Body of pancreas (tissue), 4 donors: ENCODE measurements at regions not wholly inside any gene's neighbourhood (a gene's known extent, or its start where the extent isn't known, plus 50 kb on each side); places are given as distances from the start of the nearest gene placed in this dataset.

Source experiments
- POLR2A ChIP-seq, 3 donors: fragments of 450-650 bp; IDR thresholded peaks; one replicate each; pipeline ENCODE4 v1.6.1; 2016; ENCODE audit warnings: antibody characterized with exemption in 3 of 3, mild to moderate bottlenecking in 2 of 3
- TF ChIP-seq, protein P1 (sequence below), 7 experiments: fragments of 450-650 bp in 4 of 7; fragments of 200-600 bp in 3 of 7; sonication (generic) in 3 of 7; IDR thresholded peaks; one replicate each; pipeline ENCODE4 v1.5.1; 2016 to 2019; ENCODE audit warnings: antibody characterized with exemption in 7 of 7

GRCh38 chr10:109275960-109276359 is 647.4 kb downstream of the XPNPEP1 start:
- TF ChIP-seq, protein P1, sequence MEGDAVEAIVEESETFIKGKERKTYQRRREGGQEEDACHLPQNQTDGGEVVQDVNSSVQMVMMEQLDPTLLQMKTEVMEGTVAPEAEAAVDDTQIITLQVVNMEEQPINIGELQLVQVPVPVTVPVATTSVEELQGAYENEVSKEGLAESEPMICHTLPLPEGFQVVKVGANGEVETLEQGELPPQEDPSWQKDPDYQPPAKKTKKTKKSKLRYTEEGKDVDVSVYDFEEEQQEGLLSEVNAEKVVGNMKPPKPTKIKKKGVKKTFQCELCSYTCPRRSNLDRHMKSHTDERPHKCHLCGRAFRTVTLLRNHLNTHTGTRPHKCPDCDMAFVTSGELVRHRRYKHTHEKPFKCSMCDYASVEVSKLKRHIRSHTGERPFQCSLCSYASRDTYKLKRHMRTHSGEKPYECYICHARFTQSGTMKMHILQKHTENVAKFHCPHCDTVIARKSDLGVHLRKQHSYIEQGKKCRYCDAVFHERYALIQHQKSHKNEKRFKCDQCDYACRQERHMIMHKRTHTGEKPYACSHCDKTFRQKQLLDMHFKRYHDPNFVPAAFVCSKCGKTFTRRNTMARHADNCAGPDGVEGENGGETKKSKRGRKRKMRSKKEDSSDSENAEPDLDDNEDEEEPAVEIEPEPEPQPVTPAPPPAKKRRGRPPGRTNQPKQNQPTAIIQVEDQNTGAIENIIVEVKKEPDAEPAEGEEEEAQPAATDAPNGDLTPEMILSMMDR (IDR thresholded peaks at IDR 0.05): no peak
- no peak for TF ChIP-seq POLR2A (IDR thresholded peaks at IDR 0.05)
